Uterus (tissue), 2 donors: ENCODE measurements at regions not wholly inside any gene's neighbourhood (a gene's known extent, or its start where the extent isn't known, plus 50 kb on each side); places are given as distances from the start of the nearest gene placed in this dataset.
"Not testable (repeated sequence)": the region's sequence is repeated elsewhere in the genome, so short reads cannot be mapped to it uniquely, and the experiment has no call there.

Experiments used
- POLR2A ChIP-seq, 2 donors: fragments of 450-650 bp; IDR thresholded peaks; one replicate each; pipeline ENCODE4 v1.6.1; 2016; ENCODE audit warnings: antibody characterized with exemption in 2 of 2, mild to moderate bottlenecking in 1 of 2, moderate library complexity in 1 of 2
- TF ChIP-seq, protein P1 (sequence below), 4 experiments: fragments of 200-600 bp in 2 of 4; fragments of 450-650 bp in 2 of 4; sonication (generic) in 2 of 4; IDR thresholded peaks; one replicate each; pipeline ENCODE4 v1.5.1; 2016 to 2019; ENCODE audit warnings: antibody characterized with exemption in 4 of 4, mild to moderate bottlenecking in 2 of 4, moderate library complexity in 1 of 4

DNA sequence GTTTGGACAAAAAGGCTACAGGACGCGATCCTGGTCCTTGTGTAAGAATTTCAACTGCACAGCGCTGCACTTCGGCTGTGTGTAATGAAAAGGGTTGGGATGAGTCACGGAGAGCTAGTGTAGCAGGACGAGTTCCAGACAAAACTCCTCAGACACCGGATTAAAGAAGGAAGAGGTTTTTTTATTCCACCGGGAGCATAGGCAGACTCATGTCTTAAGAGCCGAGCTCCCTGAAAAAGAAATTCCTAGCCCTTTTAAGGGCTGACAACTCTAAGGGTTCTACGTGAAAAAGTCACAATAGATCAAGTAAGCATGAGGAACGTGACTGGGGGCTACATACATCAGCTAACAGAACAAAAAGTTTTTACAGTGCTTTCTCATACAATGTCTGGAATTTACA lies 54.8 kb upstream of the FAM90A1 start:
- TF ChIP-seq POLR2A (IDR thresholded peaks at IDR 0.05): not testable (repeated sequence)
- TF ChIP-seq, protein P1, sequence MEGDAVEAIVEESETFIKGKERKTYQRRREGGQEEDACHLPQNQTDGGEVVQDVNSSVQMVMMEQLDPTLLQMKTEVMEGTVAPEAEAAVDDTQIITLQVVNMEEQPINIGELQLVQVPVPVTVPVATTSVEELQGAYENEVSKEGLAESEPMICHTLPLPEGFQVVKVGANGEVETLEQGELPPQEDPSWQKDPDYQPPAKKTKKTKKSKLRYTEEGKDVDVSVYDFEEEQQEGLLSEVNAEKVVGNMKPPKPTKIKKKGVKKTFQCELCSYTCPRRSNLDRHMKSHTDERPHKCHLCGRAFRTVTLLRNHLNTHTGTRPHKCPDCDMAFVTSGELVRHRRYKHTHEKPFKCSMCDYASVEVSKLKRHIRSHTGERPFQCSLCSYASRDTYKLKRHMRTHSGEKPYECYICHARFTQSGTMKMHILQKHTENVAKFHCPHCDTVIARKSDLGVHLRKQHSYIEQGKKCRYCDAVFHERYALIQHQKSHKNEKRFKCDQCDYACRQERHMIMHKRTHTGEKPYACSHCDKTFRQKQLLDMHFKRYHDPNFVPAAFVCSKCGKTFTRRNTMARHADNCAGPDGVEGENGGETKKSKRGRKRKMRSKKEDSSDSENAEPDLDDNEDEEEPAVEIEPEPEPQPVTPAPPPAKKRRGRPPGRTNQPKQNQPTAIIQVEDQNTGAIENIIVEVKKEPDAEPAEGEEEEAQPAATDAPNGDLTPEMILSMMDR (IDR thresholded peaks at IDR 0.05): not testable (repeated sequence)
